Left ventricle myocardium inferior (tissue), 1 donor: ENCODE measurements at regions not wholly inside any gene's neighbourhood (a gene's known extent, or its start where the extent isn't known, plus 50 kb on each side); places are given as distances from the start of the nearest gene placed in this dataset.

ENCODE experiments used
- DNase-seq: peaks from one replicate; pipeline ENCODE4 v3.0.0-alpha.2; 2020
- H3K27ac ChIP-seq: fragments of 200-600 bp; replicated peaks from 2 replicates; pipeline ENCODE4 v1.8.0; 2021
- H3K27me3 ChIP-seq: fragments of 200-600 bp; 2 replicates; pipeline ENCODE4 v1.8.0; 2021; ENCODE audit warnings: low read depth
- H3K36me3 ChIP-seq: fragments of 200-600 bp; 2 replicates; pipeline ENCODE4 v1.8.0; 2021
- H3K4me1 ChIP-seq: fragments of 200-600 bp; 2 replicates; pipeline ENCODE4 v1.8.0; 2021
- H3K4me3 ChIP-seq: fragments of 200-600 bp; 2 replicates; pipeline ENCODE4 v1.8.0; 2021; ENCODE audit warnings: mild to moderate bottlenecking, moderate library complexity
- H3K9me3 ChIP-seq: fragments of 200-600 bp; replicated peaks from 2 replicates; pipeline ENCODE4 v1.8.0; 2021
- intact Hi-C: fragments of 100-400 bp; cut with micrococcal nuclease; formaldehyde crosslinking; loops from one replicate; pipeline ENCODE4 v1.11.0; 2022
- TF ChIP-seq, protein P1 (sequence below): fragments of 200-600 bp; IDR thresholded peaks from 2 replicates; pipeline ENCODE4 v1.8.0; 2021; ENCODE audit warnings: antibody characterized with exemption, mild to moderate bottlenecking, borderline replicate concordance
- donor health status: DM: no; HTN: yes; CAD: no; lungs with severe emphysema.

GRCh38 chrX:11881485-11882170, 123.6 kb downstream of the MSL3 start:
- Histone ChIP-seq H3K9me3 (no peaks in the 10 kb centered on the region), H3K27ac (no peak overlapping the region), H3K27me3 (no peaks in the 10 kb centered on the region), H3K36me3 (no peaks in the 10 kb centered on the region), H3K4me1 (no peaks in the 10 kb centered on the region), H3K4me3 (no peak overlapping the region)
- TF ChIP-seq, protein P1, sequence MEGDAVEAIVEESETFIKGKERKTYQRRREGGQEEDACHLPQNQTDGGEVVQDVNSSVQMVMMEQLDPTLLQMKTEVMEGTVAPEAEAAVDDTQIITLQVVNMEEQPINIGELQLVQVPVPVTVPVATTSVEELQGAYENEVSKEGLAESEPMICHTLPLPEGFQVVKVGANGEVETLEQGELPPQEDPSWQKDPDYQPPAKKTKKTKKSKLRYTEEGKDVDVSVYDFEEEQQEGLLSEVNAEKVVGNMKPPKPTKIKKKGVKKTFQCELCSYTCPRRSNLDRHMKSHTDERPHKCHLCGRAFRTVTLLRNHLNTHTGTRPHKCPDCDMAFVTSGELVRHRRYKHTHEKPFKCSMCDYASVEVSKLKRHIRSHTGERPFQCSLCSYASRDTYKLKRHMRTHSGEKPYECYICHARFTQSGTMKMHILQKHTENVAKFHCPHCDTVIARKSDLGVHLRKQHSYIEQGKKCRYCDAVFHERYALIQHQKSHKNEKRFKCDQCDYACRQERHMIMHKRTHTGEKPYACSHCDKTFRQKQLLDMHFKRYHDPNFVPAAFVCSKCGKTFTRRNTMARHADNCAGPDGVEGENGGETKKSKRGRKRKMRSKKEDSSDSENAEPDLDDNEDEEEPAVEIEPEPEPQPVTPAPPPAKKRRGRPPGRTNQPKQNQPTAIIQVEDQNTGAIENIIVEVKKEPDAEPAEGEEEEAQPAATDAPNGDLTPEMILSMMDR: no peak
- DNase-seq: no peak
- intact Hi-C loops: no loop called here

GRCh38 chrX:11886745-11887144, 128.7 kb downstream of the MSL3 start:
- no peaks in the 10 kb centered on the region for H3K4me1 ChIP-seq
- intact Hi-C loops: no loop called here
- DNase-seq: no peak
- no peak overlapping the region for H3K27ac ChIP-seq
- H3K27me3 ChIP-seq: no peaks in the 10 kb centered on the region
- no peaks in the 10 kb centered on the region for H3K36me3 ChIP-seq
- TF ChIP-seq, protein P1: no peak
- no peak overlapping the region for H3K4me3 ChIP-seq
- no peaks in the 10 kb centered on the region for H3K9me3 ChIP-seq

GRCh38 chrX:11887175-11887574, 129.1 kb downstream of the MSL3 start:
- TF ChIP-seq, protein P1: no peak
- no peaks in the 10 kb centered on the region for H3K36me3 ChIP-seq

GRCh38 chrX:11888421-11888820, 130.4 kb downstream of the MSL3 start:
- Histone ChIP-seq H3K27me3 (no peaks in the 10 kb centered on the region), H3K4me3 (no peak overlapping the region), H3K9me3 (no peaks in the 10 kb centered on the region), H3K36me3 (no peaks in the 10 kb centered on the region), H3K27ac (no peak overlapping the region), H3K4me1 (no peaks in the 10 kb centered on the region)
- TF ChIP-seq, protein P1: no peak
- intact Hi-C loops: no loop called here
- no peak for DNase-seq

More at GRCh38 chrX:11887175-11887574, 129.1 kb downstream of the MSL3 start:
- Histone ChIP-seq H3K4me1 (no peaks in the 10 kb centered on the region), H3K4me3 (no peak overlapping the region), H3K27me3 (no peaks in the 10 kb centered on the region), H3K27ac (no peak overlapping the region), H3K9me3 (no peaks in the 10 kb centered on the region)
- no peak for DNase-seq
- intact Hi-C loops: no loop called here

DNA sequence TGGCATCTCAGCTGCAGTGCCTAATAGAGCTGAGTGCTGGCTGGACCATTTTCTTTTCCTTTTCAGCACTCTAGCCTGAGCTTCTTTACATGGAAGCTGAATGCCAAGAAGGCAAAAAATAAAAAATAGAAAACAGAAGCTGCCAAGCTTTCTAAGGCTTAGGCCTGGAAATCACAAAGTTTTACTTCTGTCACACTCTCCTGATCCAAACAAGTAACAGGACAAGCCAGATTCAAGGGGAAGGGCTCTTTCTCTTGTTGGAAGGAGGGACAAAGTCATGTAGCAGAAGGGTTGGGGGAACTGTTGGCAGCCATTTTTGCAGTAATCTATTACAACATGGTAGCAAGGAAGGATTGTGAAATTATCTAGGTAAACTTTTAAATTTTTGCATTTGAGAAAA, 131.8 kb downstream of the MSL3 start:
- Histone ChIP-seq H3K4me1 (no peaks in the 10 kb centered on the region), H3K27ac (no peak overlapping the region), H3K9me3 (no peaks in the 10 kb centered on the region), H3K27me3 (no peaks in the 10 kb centered on the region), H3K36me3 (no peaks in the 10 kb centered on the region), H3K4me3 (no peak overlapping the region)
- intact Hi-C loops: no loop called here
- no peak for DNase-seq
- TF ChIP-seq, protein P1: no peak
